Testis (tissue), 2 donors: ENCODE measurements at regions not wholly inside any gene's neighbourhood (a gene's known extent, or its start where the extent isn't known, plus 50 kb on each side); places are given as distances from the start of the nearest gene placed in this dataset.

ENCODE experiments used
- CTCF ChIP-seq, 3 experiments: fragments of 450-650 bp in 2 of 3; fragments of 200-600 bp in 1 of 3; sonication (generic) in 1 of 3; IDR thresholded peaks; one replicate each; pipeline ENCODE4 v1.5.1; 2016 to 2019; ENCODE audit warnings: antibody characterized with exemption in 3 of 3, mild to moderate bottlenecking in 2 of 3, moderate library complexity in 1 of 3
- POLR2A ChIP-seq: fragments of 450-650 bp; IDR thresholded peaks from one replicate; pipeline ENCODE4 v1.6.1; 2017; ENCODE audit warnings: antibody characterized with exemption, mild to moderate bottlenecking, moderate library complexity

GRCh38 chr13:37211487-37211886, 106.0 kb upstream of the CSNK1A1L start:
- no peak for TF ChIP-seq CTCF (IDR thresholded peaks at IDR 0.05)
- TF ChIP-seq POLR2A, result no peak
